ENCODE measurements at regions not wholly inside any gene's neighbourhood (a gene's known extent, or its start where the extent isn't known, plus 50 kb on each side); places are given as distances from the start of the nearest gene placed in this dataset.

DNA sequence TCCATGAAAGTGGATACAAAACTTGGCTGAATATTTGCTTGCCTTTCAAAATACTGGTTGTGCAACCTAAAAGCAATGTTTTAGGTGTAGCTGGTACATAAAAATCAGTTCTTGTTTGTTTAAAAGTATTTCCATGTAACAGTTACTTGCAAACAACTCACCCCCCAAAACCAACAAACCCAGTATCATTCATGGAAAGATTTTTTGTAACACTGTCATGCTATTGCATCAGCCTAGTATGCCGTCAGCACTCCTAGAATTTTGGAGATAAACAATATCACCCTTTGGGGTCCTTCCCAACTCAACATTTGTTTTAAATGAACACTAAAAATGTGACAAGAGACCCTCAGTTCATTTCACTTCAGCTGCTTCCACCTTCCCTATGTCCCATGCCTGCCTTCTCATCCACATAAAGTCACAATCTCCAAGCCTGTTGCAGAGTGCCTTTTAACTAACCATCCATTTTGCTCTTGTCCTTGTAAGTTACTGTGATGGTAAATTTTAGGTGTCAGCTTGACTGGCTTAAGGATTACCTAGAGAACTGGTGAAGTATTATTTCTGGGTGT, 425.3 kb downstream of the DUSP10 start:
- TF ChIP-seq GATA3 (IDR thresholded peaks at IDR 0.05; ENCODE audit: low read depth, low read length) (no peak), GATA2 (IDR thresholded peaks at IDR 0.05; ENCODE audit: low read depth, low read length) (no peak)

Data from SH-SY5Y (cell line).